ENCODE measurements at regions not wholly inside any gene's neighbourhood (a gene's known extent, or its start where the extent isn't known, plus 50 kb on each side); places are given as distances from the start of the nearest gene placed in this dataset.

- intact Hi-C loops (cut with micrococcal nuclease; ENCODE audit: unreplicated experiment) = no loop called here
- DNase-seq (ENCODE audit: low read depth, low spot score) (no peak), ATAC-seq (no peak)
- no peak for TF ChIP-seq TCF7L2 (IDR thresholded peaks at IDR 0.05; ENCODE audit: low read depth, low read length)
- no peak for TF ChIP-seq POLR2AphosphoS5 (IDR thresholded peaks at IDR 0.05; ENCODE audit: low read depth, low read length)
- TF ChIP-seq SIN3A (IDR thresholded peaks at IDR 0.05; ENCODE audit: borderline replicate concordance, insufficient read depth, low read depth, low read length) = no peak
- no peak for TF ChIP-seq REST (IDR thresholded peaks at IDR 0.05; ENCODE audit: insufficient read depth in 1 of 2, low read depth in 2 of 2, low read length in 1 of 2)
- TF ChIP-seq CTCF (IDR thresholded peaks at IDR 0.05) = no peak
- BruUV-seq (replicated peaks) = no TSS peak
- no peaks in the 10 kb centered on the region for H3K4me1 ChIP-seq (ENCODE audit: control insufficient read depth, insufficient read depth, low read length)
- no peaks in the 10 kb centered on the region for H3K9me3 ChIP-seq (ENCODE audit: control insufficient read depth, insufficient read depth, low read depth, low read length)
- POLR2A ChIA-PET = no interaction called here
- CTCF ChIA-PET = no interaction called here
- in situ Hi-C loops (cut with HindIII; ENCODE audit: low pct_unique_long_range_greater_than_20kb, low sequenced_read_pairs) = no loop called here
- H3K27ac ChIP-seq (ENCODE audit: low read length) = no peak overlapping the region
- H3K4me3 ChIP-seq (ENCODE audit: low read depth in 2 of 2, low read length in 2 of 2) = no peak overlapping the region
- H3K27me3 ChIP-seq (ENCODE audit: control insufficient read depth, insufficient read depth, low read length) = peaks cover 21% of the 10 kb centered on the region
- H3K36me3 ChIP-seq (ENCODE audit: control insufficient read depth, insufficient read depth, low read length) = no peaks in the 10 kb centered on the region
Observed at GRCh38 chr15:101543026-101543390, 53.5 kb upstream of the PCSK6 start.

- Histone ChIP-seq H3K36me3 (ENCODE audit: control insufficient read depth, insufficient read depth, low read length) (no peaks in the 10 kb centered on the region), H3K27ac (ENCODE audit: low read length) (no peak overlapping the region), H3K4me1 (ENCODE audit: control insufficient read depth, insufficient read depth, low read length) (no peaks in the 10 kb centered on the region), H3K27me3 (ENCODE audit: control insufficient read depth, insufficient read depth, low read length) (peaks cover 16% of the 10 kb centered on the region), H3K9me3 (ENCODE audit: control insufficient read depth, insufficient read depth, low read depth, low read length) (no peaks in the 10 kb centered on the region), H3K4me3 (ENCODE audit: low read depth in 2 of 2, low read length in 2 of 2) (no peak overlapping the region)
- no TSS peak for BruUV-seq (replicated peaks)
- no peak for TF ChIP-seq REST (IDR thresholded peaks at IDR 0.05; ENCODE audit: insufficient read depth in 1 of 2, low read depth in 2 of 2, low read length in 1 of 2)
- no peak for TF ChIP-seq CTCF (IDR thresholded peaks at IDR 0.05)
- TF ChIP-seq POLR2AphosphoS5 (IDR thresholded peaks at IDR 0.05; ENCODE audit: low read depth, low read length) = no peak
- no peak for TF ChIP-seq TCF7L2 (IDR thresholded peaks at IDR 0.05; ENCODE audit: low read depth, low read length)
- TF ChIP-seq SIN3A (IDR thresholded peaks at IDR 0.05; ENCODE audit: borderline replicate concordance, insufficient read depth, low read depth, low read length) = no peak
- CTCF ChIA-PET = no interaction called here
- DNase-seq (ENCODE audit: low read depth, low spot score) = no peak
- peak; percentile 19; the same call in 1 of the 2 replicates for ATAC-seq
- intact Hi-C loops (cut with micrococcal nuclease; ENCODE audit: unreplicated experiment) = no loop called here
- in situ Hi-C loops (cut with HindIII; ENCODE audit: low pct_unique_long_range_greater_than_20kb, low sequenced_read_pairs) = no loop called here
- POLR2A ChIA-PET = no interaction called here
Observed at GRCh38 chr15:101542306-101543025, 53.0 kb upstream of the PCSK6 start.
